ENCODE measurements at regions not wholly inside any gene's neighbourhood (a gene's known extent, or its start where the extent isn't known, plus 50 kb on each side); places are given as distances from the start of the nearest gene placed in this dataset.

GRCh38 chr15:29471757-29472156 is 202.1 kb upstream of the NSMCE3 start:
- H3K4me1 ChIP-seq, result no peaks in the 10 kb centered on the region
- no peak overlapping the region for H3K4me3 ChIP-seq
- no peak for DNase-seq (ENCODE audit: extremely low spot score)
- peaks cover 0 to 2% (median 0%) of the 10 kb centered on the region in 4 donors for H3K27me3 ChIP-seq
- TF ChIP-seq CTCF (IDR thresholded peaks at IDR 0.05) (no peak), POLR2AphosphoS5 (IDR thresholded peaks at IDR 0.05) (no peak), POLR2A (IDR thresholded peaks at IDR 0.05; ENCODE audit: low read depth) (no peak)
- WGBS, result 77% methylated on average over 4 of the region's 4 CpGs
- no peaks in the 10 kb centered on the region for H3K36me3 ChIP-seq
- H3K27ac ChIP-seq (replicated peaks in 1 of 4), result no peak overlapping the region
- H3K9me3 ChIP-seq, result no peaks in the 10 kb centered on the region
- intact Hi-C loops (cut with DNase I), result no loop called here

GRCh38 chr15:29471306-29471705 is 201.7 kb upstream of the NSMCE3 start:
- intact Hi-C loops (cut with DNase I), result no loop called here
- H3K27ac ChIP-seq (replicated peaks in 1 of 4), result no peak overlapping the region
- whole genome bisulfite sequencing, result 87% methylated on average over 13 of the region's 13 CpGs
- H3K4me1 ChIP-seq, result no peaks in the 10 kb centered on the region
- peaks cover 0 to 4% (median 0%) of the 10 kb centered on the region in 4 donors for H3K27me3 ChIP-seq
- no peak for DNase-seq (ENCODE audit: extremely low spot score)
- no peaks in the 10 kb centered on the region for H3K9me3 ChIP-seq
- H3K36me3 ChIP-seq, result no peaks in the 10 kb centered on the region
- H3K4me3 ChIP-seq, result no peak overlapping the region
- TF ChIP-seq POLR2AphosphoS5 (IDR thresholded peaks at IDR 0.05) (no peak), EP300 (IDR thresholded peaks at IDR 0.05) (no peak), CTCF (IDR thresholded peaks at IDR 0.05) (no peak), POLR2A (IDR thresholded peaks at IDR 0.05; ENCODE audit: low read depth) (no peak)

- H3K27ac ChIP-seq (replicated peaks in 1 of 4), result no peak overlapping the region
- H3K4me3 ChIP-seq, result no peak overlapping the region
- TF ChIP-seq POLR2A (IDR thresholded peaks at IDR 0.05; ENCODE audit: low read depth), result no peak
- TF ChIP-seq EP300 (IDR thresholded peaks at IDR 0.05), result no peak
- no peak for TF ChIP-seq POLR2AphosphoS5 (IDR thresholded peaks at IDR 0.05)
- no peak for TF ChIP-seq CTCF (IDR thresholded peaks at IDR 0.05)
- DNase-seq (ENCODE audit: extremely low spot score), result no peak
- peaks cover 0 to 4% (median 0%) of the 10 kb centered on the region in 4 donors for H3K27me3 ChIP-seq
- H3K9me3 ChIP-seq, result no peaks in the 10 kb centered on the region
- no peaks in the 10 kb centered on the region for H3K4me1 ChIP-seq
- 30% methylated on average over 3 of the region's 3 CpGs for WGBS
- no peaks in the 10 kb centered on the region for H3K36me3 ChIP-seq
- intact Hi-C loops (cut with DNase I), result no loop called here
These were observed 201.2 kb upstream of the NSMCE3 start for GRCh38 chr15:29470794-29471193.

GRCh38 chr15:29470311-29470710 is 200.7 kb upstream of the NSMCE3 start:
- Histone ChIP-seq H3K9me3 (no peaks in the 10 kb centered on the region), H3K4me3 (no peak overlapping the region), H3K27me3 (peaks cover 0 to 4% (median 0%) of the 10 kb centered on the region in 4 donors), H3K4me1 (no peaks in the 10 kb centered on the region), H3K27ac (replicated peaks in 1 of 4) (no peak overlapping the region), H3K36me3 (no peaks in the 10 kb centered on the region)
- TF ChIP-seq POLR2AphosphoS5 (IDR thresholded peaks at IDR 0.05) (no peak), EP300 (IDR thresholded peaks at IDR 0.05) (no peak), POLR2A (IDR thresholded peaks at IDR 0.05; ENCODE audit: low read depth) (no peak), CTCF (IDR thresholded peaks at IDR 0.05) (no peak)
- 48% methylated on average over 14 of the region's 14 CpGs for WGBS
- intact Hi-C loops (cut with DNase I), result no loop called here
- no peak for DNase-seq (ENCODE audit: extremely low spot score)

- intact Hi-C loops (cut with DNase I), result no loop called here
- DNase-seq (ENCODE audit: extremely low spot score), result no peak
- Histone ChIP-seq H3K9me3 (no peaks in the 10 kb centered on the region), H3K4me1 (no peaks in the 10 kb centered on the region), H3K36me3 (no peaks in the 10 kb centered on the region), H3K27me3 (peaks cover 0 to 4% (median 0%) of the 10 kb centered on the region in 4 donors), H3K27ac (replicated peaks in 1 of 4) (no peak overlapping the region), H3K4me3 (no peak overlapping the region)
- TF ChIP-seq EP300 (IDR thresholded peaks at IDR 0.05), result no peak
- WGBS, result 71% methylated on average over 10 of the region's 10 CpGs
These were observed 199.3 kb upstream of the NSMCE3 start for GRCh38 chr15:29468899-29469298.
